PC-3 (cell line): ENCODE measurements at regions not wholly inside any gene's neighbourhood (a gene's known extent, or its start where the extent isn't known, plus 50 kb on each side); places are given as distances from the start of the nearest gene placed in this dataset.

Experiments
- ATAC-seq: fragments of 200-7000 bp; cut with Tn5 transposase; 2 replicates; pipeline ENCODE4 v1.9.1; 2020; ENCODE audit warnings: mild to moderate bottlenecking, moderate library complexity
- BruUV-seq: library from RNA; stranded (reverse); fragments of 400-500 nt; replicated peaks from 2 replicates; lab custom pipeline; 2021; lab: Mats Ljungman, UMichigan
- CTCF ChIA-PET: fragments of 300-600 bp; sonication (Branson Sonifier 250); formaldehyde crosslinking; loops from one replicate; lab custom pipeline; 2022; ENCODE audit warnings: antibody characterized with exemption; lab: Charles Lee
- POLR2A ChIA-PET: fragments of 300-600 bp; sonication (Branson Sonifier 250); formaldehyde crosslinking; loops from one replicate; lab custom pipeline; 2022; ENCODE audit warnings: antibody characterized with exemption; ENCODE audit not compliant: unreplicated experiment; lab: Charles Lee
- DNase-seq: peaks from one replicate; pipeline ENCODE4 v3.0.0-alpha.2; 2015
- H2AFZ ChIP-seq: fragments of 300-600 bp; sonication (generic); 2 replicates; pipeline ENCODE4 v1.6.0; 2016; ENCODE audit warnings: antibody characterized with exemption, low read length
- H3F3A ChIP-seq: fragments of 300-600 bp; sonication (generic); one replicate; pipeline ENCODE4 v1.6.0; 2017; ENCODE audit warnings: antibody characterized with exemption, low read length, control low read depth, mild to moderate bottlenecking; ENCODE audit not compliant: unreplicated experiment
- H3K27ac ChIP-seq: fragments of 300-600 bp; sonication (generic); 2 replicates; pipeline ENCODE4 v1.5.1; 2016; ENCODE audit warnings: mild to moderate bottlenecking, low read length
- H3K27me3 ChIP-seq: fragments of 300-600 bp; sonication (generic); 2 replicates; pipeline ENCODE4 v1.6.1; 2016; ENCODE audit warnings: low read length, mixed read lengths
- H3K36me3 ChIP-seq: fragments of 300-600 bp; sonication (generic); 2 replicates; pipeline ENCODE4 v1.6.1; 2016; ENCODE audit warnings: low read depth, mixed run types, low read length, mixed read lengths
- H3K4me1 ChIP-seq: fragments of 300-600 bp; sonication (generic); 2 replicates; pipeline ENCODE4 v1.5.1; 2016; ENCODE audit warnings: low read length; ENCODE audit not compliant: insufficient read depth
- H3K4me2 ChIP-seq: fragments of 300-600 bp; sonication (generic); 2 replicates; pipeline ENCODE4 v1.6.0; 2016; ENCODE audit warnings: low read length
- H3K4me3 ChIP-seq: fragments of 300-600 bp; sonication (generic); 2 replicates; pipeline ENCODE4 v1.5.1; 2016; ENCODE audit warnings: mild to moderate bottlenecking, low read length, mixed read lengths
- H3K79me2 ChIP-seq: fragments of 300-600 bp; sonication (generic); 2 replicates; pipeline ENCODE4 v1.6.1; 2017; ENCODE audit warnings: low read length, mixed read lengths
- H3K9ac ChIP-seq: fragments of 300-600 bp; sonication (generic); 2 replicates; pipeline ENCODE4 v1.6.0; 2016; ENCODE audit warnings: mild to moderate bottlenecking, low read length
- H3K9me2 ChIP-seq: fragments of 300-600 bp; sonication (generic); replicated peaks from 2 replicates; pipeline ENCODE4 v1.6.1; 2016; ENCODE audit warnings: mixed run types, low read length, mixed read lengths
- H3K9me3 ChIP-seq: fragments of 300-600 bp; sonication (generic); 2 replicates; pipeline ENCODE4 v1.6.1; 2016; ENCODE audit warnings: low read length, mixed read lengths
- H4K20me1 ChIP-seq: fragments of 300-600 bp; sonication (generic); 2 replicates; pipeline ENCODE4 v1.6.1; 2016; ENCODE audit warnings: low read length, mixed read lengths
- CTCF ChIP-seq: fragments of 300-600 bp; sonication (generic); conservative IDR thresholded peaks from 2 replicates; pipeline ENCODE4 v1.5.1; 2017; ENCODE audit warnings: antibody characterized with exemption, low read depth, mild to moderate bottlenecking, low read length
- EZH2 ChIP-seq: fragments of 300-600 bp; sonication (generic); IDR thresholded peaks from one replicate; pipeline ENCODE4 v1.6.1; 2017; ENCODE audit warnings: antibody characterized with exemption, mild to moderate bottlenecking, low read length; ENCODE audit not compliant: unreplicated experiment
- EZH2phosphoT487 ChIP-seq: fragments of 300-600 bp; sonication (generic); IDR thresholded peaks from 2 replicates; pipeline ENCODE4 v1.6.1; 2018; ENCODE audit warnings: mild to moderate bottlenecking, antibody characterized with exemption, low read length, borderline replicate concordance
- intact Hi-C: fragments of 100-400 bp; cut with micrococcal nuclease; formaldehyde crosslinking; loops from 2 replicates; pipeline ENCODE4 v1.9.0; 2023

GRCh38 chr6:113171882-113172281, 685.3 kb upstream of the MARCKS start:
- no peak for DNase-seq
- H3K4me1 ChIP-seq = peaks cover 4% of the 10 kb centered on the region; the same call in 1 of the 2 replicates
- ChIA-PET POLR2A (no interaction called here), CTCF (no interaction called here)
- H3K9ac ChIP-seq = no peak overlapping the region
- H3K27ac ChIP-seq = no peak overlapping the region
- no peak overlapping the region for H2AFZ ChIP-seq
- no TSS peak for BruUV-seq
- intact Hi-C loops = no loop called here
- H3K4me3 ChIP-seq = no peak overlapping the region
- H3K27me3 ChIP-seq = no peaks in the 10 kb centered on the region
- H3F3A ChIP-seq = no peaks in the 10 kb centered on the region
- H3K4me2 ChIP-seq = no peak overlapping the region
- ATAC-seq = no peak
- TF ChIP-seq EZH2phosphoT487 = no peak
- TF ChIP-seq CTCF = no peak
- no peaks in the 10 kb centered on the region for H3K9me3 ChIP-seq
- no peaks in the 10 kb centered on the region for H4K20me1 ChIP-seq
- no peaks in the 10 kb centered on the region for H3K9me2 ChIP-seq
- H3K36me3 ChIP-seq = no peaks in the 10 kb centered on the region
- no peaks in the 10 kb centered on the region for H3K79me2 ChIP-seq

- TF ChIP-seq EZH2 = no peak
- no peak for TF ChIP-seq CTCF
- TF ChIP-seq EZH2phosphoT487 = no peak
- Histone ChIP-seq H3F3A (no peaks in the 10 kb centered on the region), H3K4me1 (peaks cover 4% of the 10 kb centered on the region; the same call in 1 of the 2 replicates), H2AFZ (no peak overlapping the region), H3K4me2 (no peak overlapping the region), H3K9me3 (no peaks in the 10 kb centered on the region), H4K20me1 (no peaks in the 10 kb centered on the region), H3K4me3 (no peak overlapping the region), H3K36me3 (no peaks in the 10 kb centered on the region), H3K9me2 (no peaks in the 10 kb centered on the region), H3K27ac (no peak overlapping the region), H3K79me2 (no peaks in the 10 kb centered on the region), H3K9ac (no peak overlapping the region), H3K27me3 (no peaks in the 10 kb centered on the region)
- no TSS peak for BruUV-seq
- intact Hi-C loops = no loop called here
- ChIA-PET CTCF (no interaction called here), POLR2A (no interaction called here)
- DNase-seq = no peak
- ATAC-seq = no peak
Measured at GRCh38 chr6:113172531-113172966, 684.6 kb upstream of the MARCKS start.

- Histone ChIP-seq H3K4me1 (peaks cover 20% of the 10 kb centered on the region), H3K9me3 (no peaks in the 10 kb centered on the region), H3K9ac (no peak overlapping the region), H3K36me3 (no peaks in the 10 kb centered on the region), H3K27me3 (no peaks in the 10 kb centered on the region), H3K9me2 (no peaks in the 10 kb centered on the region), H3F3A (peaks cover 3% of the 10 kb centered on the region), H3K4me2 (no peak overlapping the region), H4K20me1 (no peaks in the 10 kb centered on the region), H2AFZ (no peak overlapping the region), H3K27ac (no peak overlapping the region), H3K79me2 (no peaks in the 10 kb centered on the region), H3K4me3 (no peak overlapping the region)
- ChIA-PET POLR2A (interaction anchor here (0.8 kb wide), 1 partner anchor 58 kb away, joined by 6 read pairs; no protein-coding TSS in a partner anchor), CTCF (no interaction called here)
- intact Hi-C loops = no loop called here
- ATAC-seq (no peak), DNase-seq (peak; percentile 46)
- TF ChIP-seq EZH2phosphoT487 = no peak
- no peak for TF ChIP-seq EZH2
- no peak for TF ChIP-seq CTCF
- no TSS peak for BruUV-seq
Measured at GRCh38 chr6:113178349-113178748, 678.8 kb upstream of the MARCKS start.
